ENCODE measurements at regions not wholly inside any gene's neighbourhood (a gene's known extent, or its start where the extent isn't known, plus 50 kb on each side); places are given as distances from the start of the nearest gene placed in this dataset.

DNA sequence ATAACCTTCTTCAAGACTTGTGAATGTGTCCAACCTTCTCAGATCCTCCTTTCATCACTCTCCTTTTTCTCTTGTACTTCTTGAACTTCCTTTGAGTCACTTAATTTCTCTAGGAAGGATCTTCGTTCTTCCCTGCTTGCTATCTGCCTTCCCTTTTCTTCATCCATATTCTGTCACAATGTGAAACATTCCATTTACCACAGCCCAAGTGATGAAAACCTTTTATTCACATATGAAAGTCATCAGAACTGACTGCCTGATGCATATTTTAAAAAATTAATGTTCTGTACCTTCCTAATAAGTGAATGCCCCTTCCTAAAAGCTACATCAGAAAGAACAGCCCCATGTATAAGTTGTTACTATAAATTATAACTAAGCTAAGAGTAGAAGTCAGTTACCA is 520.4 kb upstream of the LUZP2 start:
- H3K4me1 ChIP-seq, result no peaks in the 10 kb centered on the region
- no peaks in the 10 kb centered on the region for H3K36me3 ChIP-seq
- intact Hi-C loops (cut with DNase I), result no loop called here
- DNase-seq (no peak), ATAC-seq (no peak)
- no peak for TF ChIP-seq POLR2A (IDR thresholded peaks at IDR 0.05)
- TF ChIP-seq, protein P1, sequence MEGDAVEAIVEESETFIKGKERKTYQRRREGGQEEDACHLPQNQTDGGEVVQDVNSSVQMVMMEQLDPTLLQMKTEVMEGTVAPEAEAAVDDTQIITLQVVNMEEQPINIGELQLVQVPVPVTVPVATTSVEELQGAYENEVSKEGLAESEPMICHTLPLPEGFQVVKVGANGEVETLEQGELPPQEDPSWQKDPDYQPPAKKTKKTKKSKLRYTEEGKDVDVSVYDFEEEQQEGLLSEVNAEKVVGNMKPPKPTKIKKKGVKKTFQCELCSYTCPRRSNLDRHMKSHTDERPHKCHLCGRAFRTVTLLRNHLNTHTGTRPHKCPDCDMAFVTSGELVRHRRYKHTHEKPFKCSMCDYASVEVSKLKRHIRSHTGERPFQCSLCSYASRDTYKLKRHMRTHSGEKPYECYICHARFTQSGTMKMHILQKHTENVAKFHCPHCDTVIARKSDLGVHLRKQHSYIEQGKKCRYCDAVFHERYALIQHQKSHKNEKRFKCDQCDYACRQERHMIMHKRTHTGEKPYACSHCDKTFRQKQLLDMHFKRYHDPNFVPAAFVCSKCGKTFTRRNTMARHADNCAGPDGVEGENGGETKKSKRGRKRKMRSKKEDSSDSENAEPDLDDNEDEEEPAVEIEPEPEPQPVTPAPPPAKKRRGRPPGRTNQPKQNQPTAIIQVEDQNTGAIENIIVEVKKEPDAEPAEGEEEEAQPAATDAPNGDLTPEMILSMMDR (IDR thresholded peaks at IDR 0.05), result no peak
- no peaks in the 10 kb centered on the region for H3K9me3 ChIP-seq
- no peak overlapping the region for H3K4me3 ChIP-seq
- no peaks in the 10 kb centered on the region for H3K27me3 ChIP-seq
- 73% methylated on average over 1 of the region's 1 CpG for WGBS (ENCODE audit: insufficient coverage, low coverage, low lambda C conversion rate, missing lambda C conversion rate)
- no peak overlapping the region for H3K27ac ChIP-seq

DNA sequence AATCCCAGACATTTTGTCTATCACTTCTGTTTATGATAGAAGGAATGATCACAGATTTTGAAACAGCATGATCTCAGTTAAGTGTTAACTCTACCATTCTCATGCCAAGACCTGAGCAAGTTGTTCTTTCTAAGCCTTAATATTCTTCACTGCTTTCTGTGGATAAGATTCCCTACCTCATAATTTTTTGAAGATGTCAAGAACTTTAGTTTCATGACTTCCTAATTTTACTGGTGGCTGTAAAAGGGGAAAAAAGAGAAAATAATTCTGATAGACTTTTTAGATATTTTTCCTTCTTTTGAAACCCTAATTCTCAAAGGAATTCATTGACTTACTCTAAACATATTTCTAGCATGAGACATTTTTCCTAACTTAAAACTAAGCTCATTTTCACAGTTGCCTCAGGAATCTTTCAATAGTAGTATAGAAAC is 520.0 kb upstream of the LUZP2 start:
- DNase-seq (no peak), ATAC-seq (no peak)
- intact Hi-C loops (cut with DNase I), result no loop called here
- H3K27ac ChIP-seq, result no peak overlapping the region
- no peaks in the 10 kb centered on the region for H3K9me3 ChIP-seq
- TF ChIP-seq, protein P1 (IDR thresholded peaks at IDR 0.05), result no peak
- no peak for TF ChIP-seq POLR2A (IDR thresholded peaks at IDR 0.05)
- H3K4me3 ChIP-seq, result no peak overlapping the region
- H3K4me1 ChIP-seq, result no peaks in the 10 kb centered on the region
- no peaks in the 10 kb centered on the region for H3K36me3 ChIP-seq
- H3K27me3 ChIP-seq, result no peaks in the 10 kb centered on the region

DNA sequence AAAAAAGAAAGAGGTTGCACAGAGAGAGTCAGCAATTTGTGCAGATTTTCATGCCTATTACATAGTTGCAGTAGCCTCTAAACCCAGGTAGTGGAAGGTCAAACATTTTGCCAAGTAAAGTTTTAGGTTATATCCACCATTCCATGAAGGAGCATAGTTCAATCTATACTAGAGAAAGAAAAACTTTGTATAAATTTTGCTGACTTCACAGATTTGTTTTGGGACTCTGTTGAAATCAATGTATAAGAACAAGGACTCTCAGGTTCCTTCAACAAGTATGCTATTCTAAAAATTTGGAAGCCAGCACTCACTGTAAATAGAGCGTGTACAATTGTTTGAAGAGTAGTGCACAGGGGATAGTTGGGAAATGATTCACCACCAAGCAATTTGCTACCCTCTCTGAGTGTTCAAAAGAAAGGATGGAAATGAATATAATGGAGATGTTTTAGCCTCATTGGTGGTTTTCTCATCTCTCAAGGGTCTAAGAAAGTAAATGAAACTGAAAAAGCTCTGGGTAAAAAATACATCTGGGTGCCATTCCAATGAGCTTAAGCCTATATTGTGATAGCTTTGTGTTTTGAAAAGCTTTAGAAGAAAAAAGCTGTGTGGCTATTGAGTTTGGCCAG is 508.4 kb upstream of the LUZP2 start:
- no peak for ATAC-seq
- TF ChIP-seq, protein P1 (IDR thresholded peaks at IDR 0.05), result no peak
- TF ChIP-seq POLR2A (IDR thresholded peaks at IDR 0.05), result no peak
- no peaks in the 10 kb centered on the region for H3K9me3 ChIP-seq
- H3K27me3 ChIP-seq, result no peaks in the 10 kb centered on the region
- intact Hi-C loops (cut with DNase I), result no loop called here
- no peaks in the 10 kb centered on the region for H3K36me3 ChIP-seq
- DNase-seq, result no peak
- WGBS (ENCODE audit: insufficient coverage, low coverage, low lambda C conversion rate, missing lambda C conversion rate), result 22% methylated on average over 1 of the region's 1 CpG
- no peak overlapping the region for H3K4me3 ChIP-seq
- no peak overlapping the region for H3K27ac ChIP-seq
- H3K4me1 ChIP-seq, result no peaks in the 10 kb centered on the region

DNA sequence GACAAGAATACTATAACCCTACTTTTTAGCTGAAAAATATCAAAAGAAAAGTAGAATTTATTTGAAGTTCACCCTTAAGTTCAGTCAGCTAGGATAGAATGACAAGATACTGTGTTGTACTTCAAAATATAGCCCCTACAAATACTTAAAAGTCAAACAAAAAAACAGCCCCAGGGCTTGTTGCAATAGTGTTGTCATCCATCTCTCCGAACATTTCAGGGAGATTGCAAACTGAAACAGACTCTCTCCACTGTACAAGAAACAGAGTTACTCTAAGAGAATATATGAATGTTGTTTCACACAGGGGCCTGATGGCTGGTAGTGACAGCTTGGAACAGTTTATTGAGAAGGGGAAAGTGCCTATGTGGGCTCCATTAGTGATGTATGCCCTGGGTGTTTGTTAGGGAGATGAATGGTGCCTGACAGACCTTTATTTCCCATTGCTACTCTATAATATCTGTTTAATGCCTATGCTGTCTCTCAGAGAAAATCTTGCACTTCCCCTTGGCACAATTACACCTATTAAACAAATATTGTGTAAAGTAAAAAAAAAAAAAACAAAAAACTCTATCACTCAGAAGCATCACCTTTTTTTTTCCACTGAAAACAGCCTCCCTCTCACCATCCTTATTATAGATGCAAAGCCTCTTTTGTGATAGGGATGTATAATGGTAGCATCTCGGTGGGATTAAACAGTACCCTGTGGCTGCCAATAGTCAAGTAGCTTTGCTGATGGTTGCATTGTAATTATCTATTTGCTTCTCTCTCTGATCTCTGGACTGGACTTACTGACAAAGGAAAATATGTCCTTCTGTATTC is 506.3 kb upstream of the LUZP2 start:
- ATAC-seq, result no peak
- no peaks in the 10 kb centered on the region for H3K9me3 ChIP-seq
- no peaks in the 10 kb centered on the region for H3K36me3 ChIP-seq
- TF ChIP-seq, protein P1 (IDR thresholded peaks at IDR 0.05), result no peak
- no peak for TF ChIP-seq POLR2A (IDR thresholded peaks at IDR 0.05)
- DNase-seq, result no peak
- WGBS (ENCODE audit: insufficient coverage, low coverage, low lambda C conversion rate, missing lambda C conversion rate), result 57% methylated on average over 2 of the region's 2 CpGs
- H3K27me3 ChIP-seq, result no peaks in the 10 kb centered on the region
- no peaks in the 10 kb centered on the region for H3K4me1 ChIP-seq
- H3K27ac ChIP-seq, result no peak overlapping the region
- no peak overlapping the region for H3K4me3 ChIP-seq
- intact Hi-C loops (cut with DNase I), result no loop called here
